B cell (primary cell): ENCODE measurements at regions not wholly inside any gene's neighbourhood (a gene's known extent, or its start where the extent isn't known, plus 50 kb on each side); places are given as distances from the start of the nearest gene placed in this dataset.
"Not testable (repeated sequence)": the region's sequence is repeated elsewhere in the genome, so short reads cannot be mapped to it uniquely, and the experiment has no call there.

Experiments used
- EZH2 ChIP-seq: IDR thresholded peaks from 2 replicates; pipeline ENCODE4 v1.6.1; 2012; ENCODE audit warnings: borderline replicate concordance, low read depth, mild to moderate bottlenecking, moderate library complexity, low read length; ENCODE audit not compliant: insufficient read depth, poor library complexity, severe bottlenecking
- TF ChIP-seq, protein P1 (sequence below): fragments of 200-600 bp; IDR thresholded peaks from one replicate; pipeline ENCODE4 v1.8.0; 2022; ENCODE audit warnings: antibody characterized with exemption, mild to moderate bottlenecking

DNA sequence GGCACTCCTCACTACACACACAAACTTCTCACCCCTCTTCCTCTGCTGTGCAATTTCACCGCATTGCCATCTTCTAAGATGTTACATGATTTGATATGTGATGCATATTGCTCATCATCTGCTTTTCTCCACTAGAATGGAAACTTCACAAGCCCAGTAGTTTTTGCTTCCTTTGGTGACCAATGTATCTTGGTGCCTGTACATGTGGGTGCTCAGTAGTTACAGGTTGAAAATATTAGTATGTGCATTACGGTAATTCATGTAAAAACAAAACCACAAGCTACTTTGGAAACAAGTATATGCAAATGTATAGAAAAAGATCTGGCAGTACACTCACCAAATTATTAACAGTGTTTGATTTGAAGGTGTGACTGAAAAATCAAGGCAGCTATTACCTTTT lies 522.4 kb downstream of the TTLL7 start:
- not testable (repeated sequence) for TF ChIP-seq EZH2
- TF ChIP-seq, protein P1, sequence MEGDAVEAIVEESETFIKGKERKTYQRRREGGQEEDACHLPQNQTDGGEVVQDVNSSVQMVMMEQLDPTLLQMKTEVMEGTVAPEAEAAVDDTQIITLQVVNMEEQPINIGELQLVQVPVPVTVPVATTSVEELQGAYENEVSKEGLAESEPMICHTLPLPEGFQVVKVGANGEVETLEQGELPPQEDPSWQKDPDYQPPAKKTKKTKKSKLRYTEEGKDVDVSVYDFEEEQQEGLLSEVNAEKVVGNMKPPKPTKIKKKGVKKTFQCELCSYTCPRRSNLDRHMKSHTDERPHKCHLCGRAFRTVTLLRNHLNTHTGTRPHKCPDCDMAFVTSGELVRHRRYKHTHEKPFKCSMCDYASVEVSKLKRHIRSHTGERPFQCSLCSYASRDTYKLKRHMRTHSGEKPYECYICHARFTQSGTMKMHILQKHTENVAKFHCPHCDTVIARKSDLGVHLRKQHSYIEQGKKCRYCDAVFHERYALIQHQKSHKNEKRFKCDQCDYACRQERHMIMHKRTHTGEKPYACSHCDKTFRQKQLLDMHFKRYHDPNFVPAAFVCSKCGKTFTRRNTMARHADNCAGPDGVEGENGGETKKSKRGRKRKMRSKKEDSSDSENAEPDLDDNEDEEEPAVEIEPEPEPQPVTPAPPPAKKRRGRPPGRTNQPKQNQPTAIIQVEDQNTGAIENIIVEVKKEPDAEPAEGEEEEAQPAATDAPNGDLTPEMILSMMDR: not testable (repeated sequence)
